A673 (cell line): ENCODE measurements at regions not wholly inside any gene's neighbourhood (a gene's known extent, or its start where the extent isn't known, plus 50 kb on each side); places are given as distances from the start of the nearest gene placed in this dataset.

Source experiments
- EZH2 ChIP-seq: fragments of 200-600 bp; sonication (generic); IDR thresholded peaks from 2 replicates; pipeline ENCODE4 v1.6.1; 2017; ENCODE audit warnings: borderline replicate concordance, low read depth, mild to moderate bottlenecking, mixed read lengths, antibody characterized with exemption, low read length; ENCODE audit not compliant: poor library complexity, severe bottlenecking
- TF ChIP-seq, protein P1 (sequence below): fragments of 300-800, 200-600 bp; sonication (generic); conservative IDR thresholded peaks from 2 replicates; pipeline ENCODE4 v1.5.1; 2017; ENCODE audit warnings: low read depth, mild to moderate bottlenecking, antibody characterized with exemption, low read length, moderate library complexity, mixed read lengths

DNA sequence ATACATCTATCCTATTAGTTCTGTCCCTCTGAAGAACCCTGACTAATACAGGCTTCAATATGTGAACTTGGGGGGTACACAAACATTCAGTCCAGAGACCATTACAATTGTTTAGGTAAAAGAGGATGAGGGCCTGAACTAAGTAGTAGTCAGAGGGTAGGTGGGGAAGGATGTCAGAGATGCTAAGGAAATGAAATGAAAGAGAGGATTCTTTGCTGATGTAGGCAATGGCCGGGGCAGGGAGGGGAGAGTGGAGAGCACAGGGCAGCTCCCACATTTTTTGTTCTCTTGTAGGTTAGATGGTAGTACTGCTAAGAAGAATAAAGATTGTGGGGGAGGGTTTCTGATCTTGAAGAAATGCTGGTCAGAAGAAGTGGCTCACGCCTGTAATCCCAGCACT is 60.8 kb downstream of the SOX4 start:
- TF ChIP-seq, protein P1, sequence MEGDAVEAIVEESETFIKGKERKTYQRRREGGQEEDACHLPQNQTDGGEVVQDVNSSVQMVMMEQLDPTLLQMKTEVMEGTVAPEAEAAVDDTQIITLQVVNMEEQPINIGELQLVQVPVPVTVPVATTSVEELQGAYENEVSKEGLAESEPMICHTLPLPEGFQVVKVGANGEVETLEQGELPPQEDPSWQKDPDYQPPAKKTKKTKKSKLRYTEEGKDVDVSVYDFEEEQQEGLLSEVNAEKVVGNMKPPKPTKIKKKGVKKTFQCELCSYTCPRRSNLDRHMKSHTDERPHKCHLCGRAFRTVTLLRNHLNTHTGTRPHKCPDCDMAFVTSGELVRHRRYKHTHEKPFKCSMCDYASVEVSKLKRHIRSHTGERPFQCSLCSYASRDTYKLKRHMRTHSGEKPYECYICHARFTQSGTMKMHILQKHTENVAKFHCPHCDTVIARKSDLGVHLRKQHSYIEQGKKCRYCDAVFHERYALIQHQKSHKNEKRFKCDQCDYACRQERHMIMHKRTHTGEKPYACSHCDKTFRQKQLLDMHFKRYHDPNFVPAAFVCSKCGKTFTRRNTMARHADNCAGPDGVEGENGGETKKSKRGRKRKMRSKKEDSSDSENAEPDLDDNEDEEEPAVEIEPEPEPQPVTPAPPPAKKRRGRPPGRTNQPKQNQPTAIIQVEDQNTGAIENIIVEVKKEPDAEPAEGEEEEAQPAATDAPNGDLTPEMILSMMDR: no peak
- no peak for TF ChIP-seq EZH2
